ENCODE measurements at regions not wholly inside any gene's neighbourhood (a gene's known extent, or its start where the extent isn't known, plus 50 kb on each side); places are given as distances from the start of the nearest gene placed in this dataset.
A peak's percentile ranks its signal among the peaks of the same experiment; 100 is the strongest.
"Not testable (repeated sequence)": the region's sequence is repeated elsewhere in the genome, so short reads cannot be mapped to it uniquely, and the experiment has no call there.

DNA sequence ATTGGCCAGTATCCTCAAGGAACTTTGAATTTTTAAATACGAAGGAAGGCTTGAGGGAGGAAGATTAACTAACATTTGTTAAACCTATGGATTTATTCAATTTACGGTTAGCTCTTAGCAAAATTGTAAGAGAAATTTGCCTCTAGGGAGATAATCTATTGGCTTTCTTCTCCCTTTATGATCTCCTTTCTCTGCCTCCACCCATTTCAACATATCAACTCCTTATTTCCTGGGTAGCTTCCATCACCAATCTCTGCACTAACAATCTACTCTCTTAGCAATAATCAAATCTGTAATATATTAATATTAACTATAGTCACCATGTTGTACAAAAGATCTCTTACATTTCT, 233.9 kb upstream of the CSNK1A1L start:
- DNase-seq (ENCODE audit: low read depth), result no peak
- no peak overlapping the region for H3K4me3 ChIP-seq (ENCODE audit: low read depth, low read length)

DNA sequence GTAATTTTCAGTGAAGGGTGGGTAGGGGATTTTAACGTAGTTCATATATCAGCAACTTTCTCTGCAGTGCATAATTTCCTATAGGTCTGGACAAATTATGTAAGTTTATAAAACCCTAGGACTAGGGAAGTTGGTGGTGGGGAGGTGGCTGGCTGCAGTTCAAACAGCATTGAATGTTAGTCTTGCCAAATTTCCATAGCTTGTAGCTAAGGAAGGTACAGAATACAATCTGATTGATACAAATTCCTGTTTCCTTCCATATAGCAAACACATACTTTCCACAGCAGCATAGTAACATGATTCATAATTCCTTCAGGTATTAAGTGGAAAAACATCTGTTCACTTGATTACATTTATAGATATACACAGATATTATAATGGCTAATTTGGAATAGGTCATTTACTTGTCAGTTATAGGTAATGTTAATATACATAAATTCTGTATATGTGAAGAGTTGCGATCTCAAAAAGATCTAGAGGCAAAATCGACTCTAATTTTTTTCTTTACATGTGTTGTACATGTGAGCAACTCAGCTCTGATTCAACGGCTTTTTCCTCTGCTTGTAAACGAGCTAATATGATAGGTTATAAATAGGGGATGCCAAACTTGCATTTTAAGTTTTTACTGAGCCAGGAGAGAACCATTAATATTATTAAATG, 233.4 kb upstream of the CSNK1A1L start:
- no peak for DNase-seq (ENCODE audit: low read depth)
- no peak overlapping the region for H3K4me3 ChIP-seq (ENCODE audit: low read depth, low read length)

DNA sequence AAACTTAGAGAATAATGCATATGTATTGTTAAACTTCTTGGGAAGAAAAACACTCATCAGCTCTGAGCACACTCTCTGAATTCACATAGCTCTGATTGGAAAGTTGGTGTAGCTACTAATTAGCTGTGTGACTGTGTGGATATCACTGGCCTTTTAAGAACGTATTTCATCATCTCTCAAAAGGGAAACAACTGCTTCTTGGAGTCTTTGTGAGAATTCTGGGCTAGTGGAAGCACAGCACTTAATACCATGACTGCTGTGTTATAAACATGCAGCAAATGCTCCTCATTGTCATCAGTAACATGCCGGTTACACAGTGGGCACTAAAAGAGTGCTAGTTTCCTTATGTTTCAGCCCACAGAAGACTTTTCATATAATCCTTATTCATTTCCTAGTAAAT, 220.9 kb upstream of the CSNK1A1L start:
- no peak overlapping the region for H3K4me3 ChIP-seq (ENCODE audit: low read depth, low read length)
- DNase-seq (ENCODE audit: low read depth), result no peak

DNA sequence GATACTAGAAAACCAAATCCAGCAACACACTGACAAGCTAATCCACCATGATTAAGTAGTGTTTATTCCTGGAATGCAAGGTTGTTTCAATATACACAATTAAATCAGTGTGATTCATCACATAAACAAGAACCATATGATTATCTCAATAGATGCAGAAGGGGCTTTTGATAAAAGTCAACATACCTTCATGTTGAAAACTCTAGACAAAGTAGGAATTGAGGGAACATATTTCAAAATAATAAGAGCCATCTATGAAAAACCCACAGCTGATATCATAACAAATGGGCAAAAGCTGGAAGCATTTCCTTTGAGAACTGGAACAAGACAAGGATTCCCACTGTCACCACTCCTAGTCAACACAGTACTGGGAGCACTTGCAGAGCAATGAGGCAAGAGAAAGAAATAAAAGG, 213.6 kb upstream of the CSNK1A1L start:
- no peak for DNase-seq (ENCODE audit: low read depth)

DNA sequence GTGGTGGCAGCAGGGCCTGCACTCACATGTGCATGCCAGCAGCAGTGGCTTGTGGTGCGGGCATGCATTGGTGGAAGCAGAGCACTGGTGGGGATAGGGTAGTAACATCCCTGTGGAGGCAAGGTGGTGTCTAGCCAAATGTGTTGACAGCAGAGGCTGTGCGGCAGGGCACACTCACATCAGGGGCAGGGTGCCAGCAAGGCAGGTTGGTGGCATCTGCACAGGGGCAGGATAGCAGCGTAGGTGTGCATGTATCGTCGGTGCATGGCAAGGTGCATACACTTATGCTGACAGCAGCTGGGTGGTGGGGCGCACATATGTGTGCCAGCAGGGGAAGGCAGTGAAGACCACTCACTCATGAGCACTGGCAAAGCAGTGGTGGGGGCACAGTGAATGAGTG, 211.5 kb upstream of the CSNK1A1L start:
- H3K4me3 ChIP-seq (ENCODE audit: low read depth, low read length), result no peak overlapping the region
- DNase-seq (ENCODE audit: low read depth), result no peak

More for the DNA sequence above, 213.6 kb upstream of the CSNK1A1L start:
- H3K4me3 ChIP-seq (ENCODE audit: low read depth, low read length), result no peak overlapping the region

DNA sequence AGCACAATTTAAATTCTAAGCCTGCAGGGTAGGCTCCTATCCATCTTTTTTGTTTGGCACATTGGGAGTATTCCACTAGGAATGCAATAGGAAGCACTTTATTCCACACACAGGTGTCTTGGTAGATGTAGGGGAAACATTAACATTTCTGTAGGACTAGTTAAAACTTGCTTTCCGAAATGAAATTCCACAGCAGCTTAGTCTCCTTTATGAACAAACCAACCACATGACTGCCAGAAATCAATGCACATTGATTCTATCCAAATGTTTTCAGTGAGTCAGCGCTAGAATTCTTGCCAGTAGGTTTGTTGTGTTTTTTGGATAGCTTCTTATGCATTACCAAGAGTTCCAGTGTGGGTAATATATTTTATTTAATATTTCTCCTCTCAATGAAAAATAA, 207.9 kb upstream of the CSNK1A1L start:
- peak; percentile 74 for DNase-seq (ENCODE audit: low read depth)
- H3K4me3 ChIP-seq (ENCODE audit: low read depth, low read length), result no peak overlapping the region

DNA sequence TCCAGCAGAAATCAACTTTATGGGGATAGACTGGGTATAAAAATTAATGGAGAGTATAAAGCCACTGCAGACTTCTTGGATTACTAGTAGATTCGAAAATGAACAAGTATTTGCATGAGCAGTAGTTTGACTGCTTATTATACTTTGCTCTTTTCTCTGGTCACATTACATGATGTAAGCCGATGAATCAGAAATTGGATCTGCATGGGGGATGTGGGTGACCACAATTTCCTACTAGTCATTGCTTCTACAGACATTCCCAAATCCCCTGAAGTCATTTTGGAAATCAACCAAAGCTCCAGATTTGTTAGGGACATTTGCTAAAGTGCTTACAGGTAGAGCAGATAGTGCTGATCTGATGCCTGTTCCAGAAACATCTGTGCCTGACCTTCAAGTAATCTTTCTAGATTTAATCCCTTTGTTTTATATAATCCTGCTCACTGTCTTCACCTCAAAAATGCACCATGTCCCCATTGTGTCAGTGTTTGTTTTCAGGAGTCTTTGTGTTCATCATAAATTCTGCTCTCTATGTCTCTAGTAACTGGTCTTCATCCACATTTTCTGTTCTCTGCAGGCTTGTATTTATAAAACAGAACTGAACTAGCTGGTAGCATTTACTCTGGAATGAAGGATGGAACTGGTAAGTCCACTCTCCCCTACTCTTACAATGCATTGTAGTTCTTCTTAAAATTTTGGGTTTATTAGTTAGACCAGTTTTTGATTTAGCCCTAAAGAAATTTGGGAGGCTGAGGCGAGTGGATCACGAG, 201.5 kb upstream of the CSNK1A1L start:
- DNase-seq (ENCODE audit: low read depth), result peak; percentile 91
- H3K4me3 ChIP-seq (ENCODE audit: low read depth, low read length), result no peak overlapping the region

DNA sequence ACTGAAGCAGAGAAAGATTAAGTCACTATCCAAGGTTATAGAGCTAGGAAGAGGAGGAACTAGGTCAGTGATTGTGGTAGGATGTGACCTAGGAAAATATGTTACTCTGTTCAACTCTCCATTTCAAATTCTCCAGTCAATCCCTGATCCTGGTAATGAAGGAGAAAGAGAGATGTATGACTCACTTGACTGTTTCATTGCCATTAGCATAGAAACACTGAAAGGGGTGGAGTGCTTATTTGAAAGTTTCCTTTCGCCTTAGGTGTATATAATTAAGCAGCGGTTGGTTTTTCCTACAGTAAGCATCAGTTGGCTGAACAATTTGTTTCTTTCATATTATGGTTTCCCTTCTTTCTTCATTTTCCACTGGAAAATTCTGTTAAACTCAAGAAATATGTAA, 198.1 kb upstream of the CSNK1A1L start:
- no peak overlapping the region for H3K4me3 ChIP-seq (ENCODE audit: low read depth, low read length)
- no peak for DNase-seq (ENCODE audit: low read depth)

DNA sequence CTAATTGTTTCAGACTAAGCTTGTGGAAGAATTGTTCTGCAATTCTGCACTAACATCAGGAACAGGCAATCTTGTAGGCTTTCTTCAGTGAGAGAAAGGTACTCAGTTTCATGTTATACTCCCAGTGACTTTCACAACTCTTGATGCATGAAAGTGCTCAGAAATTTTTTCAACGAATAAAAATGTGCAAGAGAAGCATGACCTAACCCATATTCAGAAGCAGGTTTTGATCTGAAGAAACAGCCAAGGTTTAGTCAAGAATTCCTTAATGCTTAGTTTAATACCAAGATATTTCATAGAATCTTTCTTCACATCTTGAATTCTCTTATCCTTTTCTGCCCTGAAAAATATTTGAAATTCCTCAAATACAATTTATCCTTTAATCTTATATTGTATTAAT, 197.2 kb upstream of the CSNK1A1L start:
- DNase-seq (ENCODE audit: low read depth), result no peak

DNA sequence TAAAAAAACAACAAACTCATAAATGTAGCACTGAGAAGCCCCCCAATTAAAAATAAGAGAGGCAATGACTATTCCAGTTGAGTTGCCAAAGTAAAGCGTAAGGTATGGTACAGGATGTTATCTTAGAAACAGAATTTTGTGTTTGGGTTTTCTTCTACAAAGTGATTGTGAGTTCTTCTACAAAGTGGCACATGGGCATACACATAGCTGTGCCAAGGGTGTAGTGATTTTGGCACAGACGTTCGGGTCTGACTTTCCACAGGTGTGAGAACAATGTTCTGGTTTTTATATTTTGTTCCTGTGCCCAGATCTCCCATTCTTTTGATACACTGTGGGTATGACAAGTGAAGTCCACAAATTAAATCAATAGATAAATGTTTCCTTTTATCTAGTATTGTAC, 190.1 kb upstream of the CSNK1A1L start:
- no peak for DNase-seq (ENCODE audit: low read depth)
- H3K4me3 ChIP-seq (ENCODE audit: low read depth, low read length), result no peak overlapping the region

More for the DNA sequence above, 197.2 kb upstream of the CSNK1A1L start:
- no peak overlapping the region for H3K4me3 ChIP-seq (ENCODE audit: low read depth, low read length)

DNA sequence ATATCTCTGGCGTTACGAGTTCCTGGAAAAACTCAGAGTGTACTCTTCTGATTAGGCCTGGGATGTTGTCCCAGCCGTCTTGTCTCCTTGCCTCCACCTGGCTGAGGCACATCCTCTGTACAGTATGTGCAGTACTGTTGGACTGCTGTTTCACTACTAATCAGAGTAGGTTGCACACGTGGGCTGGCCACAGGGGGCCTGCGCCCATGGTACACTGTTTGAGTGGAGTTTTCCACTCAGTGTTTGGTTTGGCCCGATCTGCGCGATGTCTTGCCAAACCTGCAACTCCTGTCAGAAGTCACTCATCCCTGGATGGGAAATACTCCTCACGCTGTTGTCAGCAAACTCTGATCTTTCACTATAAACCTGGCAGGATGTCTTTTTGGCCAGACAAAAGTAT, 189.6 kb upstream of the CSNK1A1L start:
- no peak overlapping the region for H3K4me3 ChIP-seq (ENCODE audit: low read depth, low read length)
- DNase-seq (ENCODE audit: low read depth), result peak; percentile 81

DNA sequence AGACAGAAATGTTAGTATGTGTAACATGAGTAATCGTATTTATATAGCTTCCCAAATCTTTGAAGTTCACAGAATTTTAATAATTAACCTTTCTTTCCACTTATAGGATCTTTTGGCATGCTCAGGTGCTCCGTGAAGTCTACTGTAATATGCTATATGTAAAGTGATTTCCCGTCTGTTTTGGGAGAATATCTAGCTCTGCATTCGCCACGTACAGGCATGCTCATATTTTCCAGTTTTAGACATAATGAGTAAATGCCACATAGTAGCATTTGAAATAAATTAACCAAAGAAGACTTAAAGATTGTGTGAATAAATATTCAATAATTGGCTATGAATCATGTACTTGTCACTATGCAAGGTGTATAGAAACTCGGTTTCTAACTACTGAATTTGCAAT, 189.0 kb upstream of the CSNK1A1L start:
- DNase-seq (ENCODE audit: low read depth), result no peak
- H3K4me3 ChIP-seq (ENCODE audit: low read depth, low read length), result no peak overlapping the region

DNA sequence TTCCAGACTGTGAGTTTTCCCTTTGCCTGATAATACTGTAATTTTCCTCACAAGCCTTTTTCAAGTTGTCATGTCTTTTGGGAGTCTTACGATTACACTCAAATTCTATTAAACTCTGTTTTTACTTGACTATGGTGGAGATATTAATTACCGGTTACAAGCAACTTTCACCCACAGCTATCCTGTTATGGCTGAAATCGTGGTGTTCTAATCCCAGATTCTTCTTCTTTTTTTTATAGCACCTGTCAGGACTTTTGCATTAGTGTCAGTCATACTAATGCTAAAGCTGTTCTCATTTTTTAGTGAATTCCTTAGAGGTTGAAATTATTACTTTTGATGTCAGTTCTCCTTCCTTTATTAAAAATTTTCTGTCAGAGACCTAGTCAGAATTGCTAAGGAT, 187.8 kb upstream of the CSNK1A1L start:
- DNase-seq (ENCODE audit: low read depth), result no peak
- H3K4me3 ChIP-seq (ENCODE audit: low read depth, low read length), result no peak overlapping the region

DNA sequence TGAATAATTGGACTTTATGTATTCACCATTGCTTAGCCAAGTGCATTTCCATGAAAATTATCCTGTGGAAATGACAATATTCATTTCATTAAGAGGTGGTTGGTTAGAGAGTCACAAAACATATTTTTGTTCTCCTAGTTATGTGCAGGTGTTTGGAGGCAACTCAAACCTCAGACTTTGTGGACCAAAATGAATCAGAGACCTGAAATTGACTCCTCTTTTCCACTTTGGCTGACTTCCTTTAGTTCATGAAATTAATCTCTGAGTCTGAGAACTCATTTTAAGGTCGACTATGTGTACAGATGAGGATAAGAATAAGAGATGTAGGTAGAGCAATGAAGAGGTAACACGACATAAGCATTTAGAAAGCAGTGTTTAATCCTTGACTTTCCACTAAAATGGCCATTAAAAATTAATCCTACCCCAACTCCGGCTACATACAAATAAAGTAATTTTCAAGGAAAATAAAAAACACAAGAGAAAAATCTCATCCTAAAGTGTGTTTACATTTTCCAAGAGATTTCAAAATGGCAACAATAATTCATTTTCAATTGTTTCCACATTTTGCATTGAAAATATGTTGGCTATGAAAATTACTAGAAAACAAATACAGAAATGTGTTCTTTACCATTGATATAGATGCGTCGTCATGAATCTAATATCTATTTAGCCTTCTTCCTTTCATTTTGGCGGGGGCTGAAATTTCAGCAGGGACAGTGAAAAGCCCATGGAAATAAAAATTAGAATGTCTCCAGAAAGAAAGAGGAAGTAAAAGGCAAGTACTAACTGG, 185.4 kb upstream of the CSNK1A1L start:
- no peak for DNase-seq (ENCODE audit: low read depth)
- no peak overlapping the region for H3K4me3 ChIP-seq (ENCODE audit: low read depth, low read length)

DNA sequence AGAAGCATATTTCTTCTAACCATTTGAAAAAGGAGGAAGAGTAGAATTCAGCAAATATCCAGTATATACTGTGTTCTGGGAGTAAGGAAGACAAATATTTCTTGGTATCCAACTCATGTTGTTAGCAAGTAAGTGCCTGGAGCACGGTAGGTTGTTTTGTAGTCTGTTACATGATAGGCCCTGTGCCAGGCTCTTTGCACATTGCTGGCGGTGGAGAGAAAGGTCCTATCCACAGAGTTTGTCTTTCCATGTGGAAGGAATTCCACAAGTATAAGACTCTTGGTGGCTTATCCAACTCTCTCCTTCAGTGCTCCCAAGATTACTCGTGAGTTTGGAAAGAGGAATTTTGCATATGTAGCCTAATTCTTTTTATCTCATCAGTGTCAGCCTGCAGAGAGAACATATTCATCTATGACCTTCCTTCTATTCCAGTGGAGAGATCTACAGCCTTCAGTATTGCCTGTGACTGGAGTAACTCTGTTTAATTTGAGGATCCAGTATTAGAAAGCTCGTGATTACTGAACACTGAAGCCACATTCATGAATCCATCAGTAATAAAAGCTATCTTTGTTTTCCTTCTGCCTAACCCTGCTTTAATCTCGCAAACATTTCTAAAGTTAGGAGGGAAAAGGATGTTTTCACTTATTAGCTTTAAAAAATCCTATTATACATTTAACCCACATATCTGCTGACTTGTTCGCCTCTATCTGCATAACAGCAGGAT, 183.9 kb upstream of the CSNK1A1L start:
- H3K4me3 ChIP-seq (ENCODE audit: low read depth, low read length), result no peak overlapping the region
- no peak for DNase-seq (ENCODE audit: low read depth)

DNA sequence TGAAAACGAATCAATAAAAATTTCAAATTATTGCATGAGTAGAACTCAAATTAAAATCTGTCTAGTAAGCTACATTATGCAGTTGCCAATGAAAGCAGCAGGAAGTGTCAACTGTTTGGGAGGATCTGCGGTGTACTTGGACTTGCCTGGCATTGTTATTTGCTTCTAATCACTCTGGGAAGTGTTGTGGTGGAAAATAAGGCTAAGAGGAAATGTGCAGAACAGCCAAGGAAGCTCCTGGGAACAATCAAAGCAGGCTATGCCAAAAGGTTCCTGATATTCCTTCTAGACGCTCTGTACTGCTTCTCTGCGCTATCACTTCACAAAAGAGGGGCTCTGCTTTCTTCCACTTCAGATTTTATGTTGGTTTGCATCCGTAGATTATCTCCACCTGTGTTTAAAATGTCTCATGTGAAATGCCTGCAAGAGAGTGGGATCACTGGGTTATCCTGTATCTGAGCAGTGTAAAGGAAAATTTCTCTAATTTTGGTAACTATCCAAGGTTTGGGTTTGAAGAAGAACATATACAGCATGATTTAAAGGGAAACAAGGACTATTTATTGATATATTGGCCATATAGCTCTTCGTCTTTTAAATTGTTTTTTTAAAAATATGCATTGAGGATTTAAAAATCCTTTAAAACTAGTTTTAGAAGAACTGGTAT, 182.7 kb upstream of the CSNK1A1L start:
- no peak overlapping the region for H3K4me3 ChIP-seq (ENCODE audit: low read depth, low read length)
- no peak for DNase-seq (ENCODE audit: low read depth)

DNA sequence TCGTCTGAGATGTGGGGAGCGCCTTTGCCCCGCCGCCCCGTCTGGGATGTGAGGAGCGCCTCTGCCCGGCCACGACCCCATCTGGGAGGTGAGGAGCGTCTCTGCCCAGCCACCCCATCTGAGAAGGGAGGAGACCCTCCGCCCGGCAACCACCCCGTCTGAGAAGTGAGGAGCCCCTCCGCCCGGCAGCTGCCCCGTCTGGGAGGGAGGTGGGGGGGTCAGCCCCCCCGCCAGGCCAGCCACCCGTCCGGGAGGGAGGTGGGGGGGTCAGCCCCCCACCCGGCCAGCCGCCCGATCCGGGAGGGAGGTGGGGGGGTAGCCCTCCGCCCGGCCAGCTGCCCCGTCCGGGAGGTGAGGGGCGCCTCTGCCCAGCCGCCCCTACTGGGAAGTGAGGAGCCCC, 174.8 kb upstream of the CSNK1A1L start:
- not testable (repeated sequence) for DNase-seq (ENCODE audit: low read depth); H3K4me3 ChIP-seq (ENCODE audit: low read depth, low read length)

DNA sequence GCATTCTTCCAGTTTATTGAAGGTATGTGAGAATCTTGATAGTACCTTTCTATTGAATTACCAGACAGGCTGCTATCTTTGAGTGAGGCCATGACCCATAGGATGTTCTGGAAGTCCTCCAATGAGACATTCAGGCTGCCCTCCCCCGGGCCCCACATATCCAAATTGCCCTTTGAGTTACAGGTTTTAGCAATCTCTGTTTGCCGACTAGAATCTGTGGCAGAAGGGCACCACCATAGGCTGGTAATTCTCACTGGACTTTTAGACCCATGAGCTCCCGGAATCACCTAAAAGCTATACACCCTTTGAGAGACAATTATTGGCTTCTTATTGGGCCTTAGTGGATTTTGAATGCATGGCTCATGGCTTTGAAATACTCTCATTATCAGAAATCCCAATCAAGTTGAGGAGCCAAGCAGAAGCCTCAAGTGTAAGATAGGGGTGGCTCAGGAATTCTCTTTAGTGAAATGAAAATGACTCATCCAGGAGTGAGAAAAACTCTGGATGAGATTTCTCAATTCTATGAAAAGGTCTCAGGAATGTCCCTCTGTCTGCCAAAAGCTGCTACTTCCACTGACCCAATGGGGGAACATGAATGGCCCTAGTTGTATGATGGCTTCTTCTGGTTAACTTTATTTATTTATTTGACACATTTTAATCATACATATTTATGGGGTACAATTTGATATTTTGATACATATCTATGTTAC, 172.1 kb upstream of the CSNK1A1L start:
- DNase-seq (ENCODE audit: low read depth), result no peak

DNA sequence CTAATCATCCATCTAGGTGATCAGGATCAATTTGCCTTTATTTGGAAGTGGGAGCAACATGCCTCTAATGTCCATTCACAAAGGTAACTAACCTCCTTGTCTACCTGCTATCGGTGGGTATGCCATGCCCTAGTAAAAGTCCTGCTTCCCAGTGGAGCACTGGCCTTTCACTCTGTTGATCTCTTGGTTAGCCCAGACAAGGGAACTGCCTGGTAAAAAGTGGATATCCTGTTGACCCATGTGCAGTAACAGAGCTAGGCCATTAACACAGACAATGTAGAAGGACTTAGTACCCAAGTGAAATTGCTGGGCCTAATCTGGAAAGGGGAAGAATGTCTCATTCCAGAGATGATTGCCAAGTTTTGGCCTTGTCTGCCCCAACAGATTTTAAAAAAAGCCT, 171.5 kb upstream of the CSNK1A1L start:
- H3K4me3 ChIP-seq (ENCODE audit: low read depth, low read length), result no peak overlapping the region
- DNase-seq (ENCODE audit: low read depth), result no peak

More for the DNA sequence above, 172.1 kb upstream of the CSNK1A1L start:
- no peak overlapping the region for H3K4me3 ChIP-seq (ENCODE audit: low read depth, low read length)
